A673 (cell line): ENCODE measurements at regions not wholly inside any gene's neighbourhood (a gene's known extent, or its start where the extent isn't known, plus 50 kb on each side); places are given as distances from the start of the nearest gene placed in this dataset.

ENCODE experiments used
- EZH2 ChIP-seq: fragments of 200-600 bp; sonication (generic); IDR thresholded peaks from 2 replicates; pipeline ENCODE4 v1.6.1; 2017; ENCODE audit warnings: borderline replicate concordance, low read depth, mild to moderate bottlenecking, mixed read lengths, antibody characterized with exemption, low read length; ENCODE audit not compliant: poor library complexity, severe bottlenecking
- TF ChIP-seq, protein P1 (sequence below): fragments of 300-800, 200-600 bp; sonication (generic); conservative IDR thresholded peaks from 2 replicates; pipeline ENCODE4 v1.5.1; 2017; ENCODE audit warnings: low read depth, mild to moderate bottlenecking, antibody characterized with exemption, low read length, moderate library complexity, mixed read lengths

DNA sequence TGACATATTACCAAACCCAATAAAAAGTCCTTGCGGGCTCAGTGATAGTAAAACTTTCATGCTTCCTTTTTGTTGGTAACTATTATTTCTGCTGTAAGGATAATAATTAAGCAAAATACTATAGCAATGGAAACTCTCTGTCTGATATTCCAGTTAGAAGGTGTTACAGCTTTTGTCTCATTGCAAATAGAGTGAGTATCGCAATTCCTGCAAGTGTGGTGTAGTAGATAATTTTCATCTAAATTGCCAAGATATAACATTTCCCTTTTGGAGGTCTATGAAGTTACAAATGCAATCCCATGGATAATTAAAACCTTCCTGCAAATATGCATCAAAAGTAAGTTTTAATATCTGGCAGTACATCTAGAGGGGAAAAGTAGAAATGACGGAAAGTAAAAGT lies 88.7 kb upstream of the CD93 start:
- TF ChIP-seq, protein P1, sequence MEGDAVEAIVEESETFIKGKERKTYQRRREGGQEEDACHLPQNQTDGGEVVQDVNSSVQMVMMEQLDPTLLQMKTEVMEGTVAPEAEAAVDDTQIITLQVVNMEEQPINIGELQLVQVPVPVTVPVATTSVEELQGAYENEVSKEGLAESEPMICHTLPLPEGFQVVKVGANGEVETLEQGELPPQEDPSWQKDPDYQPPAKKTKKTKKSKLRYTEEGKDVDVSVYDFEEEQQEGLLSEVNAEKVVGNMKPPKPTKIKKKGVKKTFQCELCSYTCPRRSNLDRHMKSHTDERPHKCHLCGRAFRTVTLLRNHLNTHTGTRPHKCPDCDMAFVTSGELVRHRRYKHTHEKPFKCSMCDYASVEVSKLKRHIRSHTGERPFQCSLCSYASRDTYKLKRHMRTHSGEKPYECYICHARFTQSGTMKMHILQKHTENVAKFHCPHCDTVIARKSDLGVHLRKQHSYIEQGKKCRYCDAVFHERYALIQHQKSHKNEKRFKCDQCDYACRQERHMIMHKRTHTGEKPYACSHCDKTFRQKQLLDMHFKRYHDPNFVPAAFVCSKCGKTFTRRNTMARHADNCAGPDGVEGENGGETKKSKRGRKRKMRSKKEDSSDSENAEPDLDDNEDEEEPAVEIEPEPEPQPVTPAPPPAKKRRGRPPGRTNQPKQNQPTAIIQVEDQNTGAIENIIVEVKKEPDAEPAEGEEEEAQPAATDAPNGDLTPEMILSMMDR, result no peak
- TF ChIP-seq EZH2, result no peak
